ENCODE measurements at regions not wholly inside any gene's neighbourhood (a gene's known extent, or its start where the extent isn't known, plus 50 kb on each side); places are given as distances from the start of the nearest gene placed in this dataset.
"Not testable (repeated sequence)": the region's sequence is repeated elsewhere in the genome, so short reads cannot be mapped to it uniquely, and the experiment has no call there.

DNA sequence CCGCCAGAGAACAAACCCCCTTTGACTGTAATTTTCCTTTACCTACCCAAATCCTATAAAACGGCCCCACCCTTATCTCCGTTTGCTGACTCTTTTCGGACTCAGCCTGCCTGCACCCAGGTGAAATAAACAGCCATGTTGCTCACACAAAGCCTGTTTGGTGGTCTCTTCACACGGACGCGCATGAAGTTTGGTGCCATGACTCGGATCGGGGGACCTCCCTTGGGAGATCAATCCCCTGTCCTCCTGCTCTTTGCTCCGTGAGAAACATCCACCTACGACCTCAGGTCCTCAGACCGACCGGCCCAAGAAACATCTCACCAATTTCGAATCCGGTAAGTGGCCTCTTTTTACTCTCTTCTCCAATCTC is 52.1 kb upstream of the FAM124A start:
- DNase-seq (ENCODE audit: insufficient read length, low spot score); FAIRE-seq: not testable (repeated sequence)

DNA sequence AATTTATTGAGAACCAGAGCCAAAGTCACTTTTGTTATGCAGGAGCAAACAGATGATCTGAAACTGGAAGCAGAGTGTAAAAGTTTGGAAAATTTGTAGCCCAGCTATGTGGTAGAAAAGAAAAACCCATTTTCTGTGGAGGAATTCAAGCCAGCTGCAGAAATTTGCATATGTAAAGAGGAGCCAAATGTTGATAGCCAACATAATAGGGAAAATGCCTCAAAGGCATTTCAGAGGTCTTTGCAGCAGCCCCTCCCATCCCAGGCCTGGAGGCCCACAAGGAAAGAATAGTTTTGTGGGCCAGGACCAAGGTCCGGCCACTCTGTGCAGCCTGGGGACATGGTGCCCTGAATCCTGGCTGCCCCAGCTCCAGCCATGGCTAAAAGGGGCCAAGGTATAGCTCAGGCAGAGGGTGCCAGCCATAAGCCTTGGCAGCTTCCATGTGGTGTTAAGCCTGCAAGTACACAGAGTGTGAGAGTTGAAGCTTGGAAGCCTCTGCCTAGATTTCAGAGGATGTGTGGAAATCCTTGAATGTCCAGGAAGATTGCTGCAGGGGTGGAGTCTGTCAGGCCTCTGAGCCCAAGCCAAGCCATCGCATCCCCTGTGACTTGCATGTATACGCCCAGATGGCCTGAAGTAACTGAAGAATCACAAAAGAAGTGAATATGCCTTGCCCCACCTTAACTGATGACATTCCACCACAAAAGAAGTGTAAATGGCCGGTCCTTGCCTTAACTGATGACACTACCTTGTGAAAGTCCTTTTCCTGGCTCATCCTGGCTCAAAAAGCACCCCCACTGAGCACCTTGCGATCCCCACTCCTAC is 52.7 kb upstream of the FAM124A start:
- FAIRE-seq; DNase-seq (ENCODE audit: insufficient read length, low spot score): not testable (repeated sequence)

DNA sequence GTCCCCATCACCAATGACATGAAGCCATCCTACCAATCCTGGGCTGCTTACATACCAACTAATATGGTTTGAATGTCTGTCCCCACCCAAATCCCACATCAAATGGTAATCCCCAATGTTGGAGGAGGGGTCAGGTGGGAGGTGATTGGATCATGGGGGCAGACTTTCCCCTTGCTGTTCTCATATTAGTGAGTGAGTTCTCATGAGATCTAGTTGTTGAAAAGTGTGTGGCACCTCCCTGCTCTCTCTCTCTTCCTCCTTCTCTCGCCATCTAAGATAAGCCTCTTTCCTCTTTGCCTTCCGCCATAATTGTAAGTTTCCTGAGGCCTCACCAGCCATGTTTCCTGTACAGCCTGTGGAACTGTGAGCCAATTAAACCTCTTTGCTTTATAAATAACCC is 53.6 kb upstream of the FAM124A start:
- TF ChIP-seq, protein P1, sequence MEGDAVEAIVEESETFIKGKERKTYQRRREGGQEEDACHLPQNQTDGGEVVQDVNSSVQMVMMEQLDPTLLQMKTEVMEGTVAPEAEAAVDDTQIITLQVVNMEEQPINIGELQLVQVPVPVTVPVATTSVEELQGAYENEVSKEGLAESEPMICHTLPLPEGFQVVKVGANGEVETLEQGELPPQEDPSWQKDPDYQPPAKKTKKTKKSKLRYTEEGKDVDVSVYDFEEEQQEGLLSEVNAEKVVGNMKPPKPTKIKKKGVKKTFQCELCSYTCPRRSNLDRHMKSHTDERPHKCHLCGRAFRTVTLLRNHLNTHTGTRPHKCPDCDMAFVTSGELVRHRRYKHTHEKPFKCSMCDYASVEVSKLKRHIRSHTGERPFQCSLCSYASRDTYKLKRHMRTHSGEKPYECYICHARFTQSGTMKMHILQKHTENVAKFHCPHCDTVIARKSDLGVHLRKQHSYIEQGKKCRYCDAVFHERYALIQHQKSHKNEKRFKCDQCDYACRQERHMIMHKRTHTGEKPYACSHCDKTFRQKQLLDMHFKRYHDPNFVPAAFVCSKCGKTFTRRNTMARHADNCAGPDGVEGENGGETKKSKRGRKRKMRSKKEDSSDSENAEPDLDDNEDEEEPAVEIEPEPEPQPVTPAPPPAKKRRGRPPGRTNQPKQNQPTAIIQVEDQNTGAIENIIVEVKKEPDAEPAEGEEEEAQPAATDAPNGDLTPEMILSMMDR (IDR thresholded peaks at IDR 0.05; ENCODE audit: insufficient read depth, missing control alignments): no peak
- FAIRE-seq (no peak), DNase-seq (ENCODE audit: insufficient read length, low spot score) (no peak)

DNA sequence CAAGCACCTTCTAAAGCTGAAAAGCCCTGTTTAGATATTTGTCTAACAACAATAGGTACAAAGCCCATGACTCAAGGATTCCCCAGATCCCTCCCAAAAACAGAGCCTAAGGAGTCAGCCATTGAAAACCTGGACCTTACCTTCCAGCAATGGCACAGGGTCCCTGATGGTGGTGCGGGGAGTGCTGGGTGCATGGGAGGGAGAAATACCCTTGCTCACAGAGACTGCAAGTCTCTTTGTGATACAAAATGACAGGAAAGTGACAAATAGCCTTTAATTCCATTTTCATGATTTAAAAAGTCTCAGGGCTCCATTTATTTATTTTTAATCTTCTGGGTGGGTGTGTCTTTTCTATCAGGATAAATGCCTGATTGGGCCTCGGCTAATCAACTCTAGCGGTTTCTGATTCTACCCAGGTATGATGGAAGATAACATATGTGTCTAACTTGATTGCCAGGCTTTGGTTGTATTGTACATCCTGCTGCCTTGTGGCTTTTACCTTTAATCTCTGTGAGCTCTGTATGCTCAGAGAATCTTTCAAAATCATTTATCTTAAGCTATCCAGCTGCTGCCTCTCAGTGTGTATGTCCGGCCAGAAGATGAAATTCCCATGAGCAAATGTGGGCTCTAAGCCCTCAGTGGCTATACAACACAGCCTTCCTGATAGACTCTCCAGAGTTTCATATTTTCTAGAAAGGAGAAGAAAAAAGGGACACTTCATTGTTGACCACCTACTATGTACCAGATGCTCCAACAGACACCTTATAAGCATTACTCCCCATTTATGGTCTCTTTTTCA is 54.6 kb upstream of the FAM124A start:
- FAIRE-seq (no peak), DNase-seq (ENCODE audit: insufficient read length, low spot score) (peak; percentile 19)
- TF ChIP-seq, protein P1 (IDR thresholded peaks at IDR 0.05; ENCODE audit: insufficient read depth, missing control alignments): no peak

DNA sequence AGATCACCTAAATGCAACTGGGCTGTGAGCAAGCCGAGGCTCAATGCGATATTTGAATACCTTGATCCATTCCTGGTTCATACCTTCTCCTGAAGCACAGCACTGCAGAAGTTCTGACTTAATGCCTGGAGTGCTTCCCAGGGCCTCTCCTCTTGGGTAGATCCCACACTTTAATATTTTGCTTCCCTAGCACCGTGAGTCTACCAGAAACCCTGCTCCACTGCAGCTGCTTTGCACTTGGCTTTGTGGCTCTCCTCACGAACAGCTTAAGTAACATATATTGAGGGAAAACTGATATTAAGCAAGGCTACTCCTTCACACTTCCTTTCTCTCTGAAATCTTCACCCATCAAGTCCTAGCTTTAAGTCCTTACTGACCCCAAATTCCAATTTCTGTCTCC is 51.6 kb upstream of the C13orf42 start:
- no peak for FAIRE-seq
- DNase-seq (ENCODE audit: insufficient read length, low spot score): no peak
- TF ChIP-seq, protein P1 (IDR thresholded peaks at IDR 0.05; ENCODE audit: insufficient read depth, missing control alignments): no peak
